ENCODE measurements at regions not wholly inside any gene's neighbourhood (a gene's known extent, or its start where the extent isn't known, plus 50 kb on each side); places are given as distances from the start of the nearest gene placed in this dataset.

DNA sequence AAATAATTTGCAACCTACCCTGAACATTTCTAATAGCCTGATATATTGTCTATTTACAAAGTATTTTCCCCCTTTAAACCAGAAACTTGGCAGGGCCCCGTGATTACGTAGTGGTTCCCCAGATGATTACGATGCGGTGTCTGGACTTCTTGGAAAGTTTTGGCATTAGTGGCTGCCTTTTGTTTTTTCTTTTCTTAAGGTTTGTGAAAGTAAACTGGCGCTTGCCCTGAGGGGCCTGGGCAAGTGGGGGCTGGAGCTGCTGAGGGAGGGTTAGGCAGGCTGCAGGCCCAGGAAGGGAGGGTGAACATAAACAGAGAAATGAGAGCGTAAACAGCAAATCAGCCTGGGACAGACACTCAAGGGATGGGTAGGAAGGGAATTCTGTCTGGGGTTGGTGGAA, 123.6 kb upstream of the MSX1 start:
- no peak for DNase-seq (ENCODE audit: low spot score)

- no peak for DNase-seq (ENCODE audit: low spot score)
Measured at GRCh38 chr4:4735136-4735750, 124.2 kb upstream of the MSX1 start.

- DNase-seq (ENCODE audit: low spot score) = no peak
Measured at GRCh38 chr4:4734425-4734824, 125.0 kb upstream of the MSX1 start.

DNA sequence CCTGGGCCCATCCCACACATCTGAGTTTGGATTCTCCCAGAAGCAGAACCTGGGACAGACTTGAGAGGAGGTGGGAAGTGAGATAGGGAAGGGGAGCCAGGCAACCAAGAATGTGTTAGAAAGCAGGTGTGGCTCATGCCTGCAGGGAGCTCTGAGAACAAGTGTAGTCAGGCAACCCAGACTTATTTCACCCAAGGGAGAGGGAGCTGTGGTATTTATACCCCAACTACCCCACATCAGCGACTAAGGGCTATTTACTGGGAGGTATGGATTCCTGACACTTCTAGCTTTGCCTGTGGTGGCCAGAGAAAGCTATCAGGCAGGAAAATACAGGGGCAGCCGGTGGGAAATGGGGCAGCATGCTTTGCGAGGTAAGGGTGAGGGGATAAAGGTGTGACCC, 125.8 kb upstream of the MSX1 start:
- no peak for DNase-seq (ENCODE audit: low spot score)

DNA sequence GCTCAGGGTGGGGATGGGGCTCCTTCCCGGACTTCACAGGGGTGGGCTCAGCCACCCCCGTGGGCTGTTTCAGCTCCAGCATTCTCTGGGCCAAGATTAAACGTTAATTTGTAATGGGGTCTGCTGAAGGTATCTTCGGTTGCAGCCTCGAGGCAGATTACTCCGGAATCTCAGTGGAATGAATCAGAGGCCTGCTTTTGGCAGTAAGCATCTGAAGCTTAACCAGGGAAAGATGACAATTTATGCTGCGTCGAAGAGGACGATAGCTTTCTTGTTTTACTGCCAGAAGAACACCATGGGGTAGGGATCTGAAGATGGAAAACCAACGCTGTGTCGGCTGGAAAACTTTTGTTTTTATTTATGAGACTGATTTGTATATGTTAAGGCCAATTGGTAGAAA, 129.2 kb upstream of the MSX1 start:
- no peak for DNase-seq (ENCODE audit: low spot score)

- DNase-seq (ENCODE audit: low spot score) = no peak
Measured at GRCh38 chr4:4729206-4729605, 130.3 kb upstream of the MSX1 start.

- no peak for DNase-seq (ENCODE audit: low spot score)
Measured at GRCh38 chr4:4727536-4727935, 131.9 kb upstream of the MSX1 start.

DNA sequence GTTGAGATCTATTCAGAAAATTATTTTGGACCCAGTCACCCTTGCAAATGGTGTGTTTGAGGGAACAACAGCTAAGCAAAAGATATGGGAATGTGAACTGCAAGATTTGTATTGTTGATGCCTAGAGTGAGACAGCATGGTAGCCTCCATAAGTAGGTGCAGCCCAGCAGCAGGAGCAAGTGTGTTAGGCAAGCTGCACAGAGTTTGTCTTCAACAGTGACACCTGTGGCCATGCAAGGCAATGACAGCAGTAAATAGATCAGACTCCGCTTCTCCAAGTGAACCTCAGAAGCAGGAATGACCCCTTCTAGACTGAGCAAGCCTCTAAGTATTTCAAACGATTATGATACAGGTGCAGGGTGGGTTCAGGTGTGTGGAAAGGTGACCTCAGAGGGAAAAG, 133.4 kb upstream of the MSX1 start:
- DNase-seq (ENCODE audit: low spot score) = no peak

DNA sequence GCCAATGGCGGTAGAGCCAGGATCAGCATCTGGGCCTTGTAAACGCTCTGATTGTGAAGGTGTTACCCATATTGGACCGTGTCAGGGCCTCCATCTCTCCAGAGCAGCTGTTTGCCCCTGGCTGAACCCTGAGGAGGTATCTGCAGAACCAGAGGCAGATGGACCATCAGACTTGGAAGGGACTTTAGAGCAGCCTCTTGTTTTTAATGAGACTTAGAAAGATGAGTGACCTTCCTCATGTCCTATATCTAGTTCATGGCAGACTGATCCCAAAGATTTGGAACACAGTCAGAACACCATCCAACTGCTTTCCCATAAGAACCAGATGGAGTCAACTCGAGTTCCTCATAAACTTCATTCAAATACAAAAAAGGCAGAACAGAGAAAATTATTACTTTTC, 135.1 kb upstream of the MSX1 start:
- DNase-seq (ENCODE audit: low spot score) = no peak

- no peak for DNase-seq (ENCODE audit: low spot score)
Measured at GRCh38 chr4:4721636-4722035, 137.8 kb upstream of the MSX1 start.

- no peak for DNase-seq (ENCODE audit: low spot score)
Measured at GRCh38 chr4:4720646-4721045, 138.8 kb upstream of the MSX1 start.

GRCh38 chr4:4719436-4719835, 140.0 kb upstream of the MSX1 start:
- DNase-seq (ENCODE audit: low spot score) = no peak

DNA sequence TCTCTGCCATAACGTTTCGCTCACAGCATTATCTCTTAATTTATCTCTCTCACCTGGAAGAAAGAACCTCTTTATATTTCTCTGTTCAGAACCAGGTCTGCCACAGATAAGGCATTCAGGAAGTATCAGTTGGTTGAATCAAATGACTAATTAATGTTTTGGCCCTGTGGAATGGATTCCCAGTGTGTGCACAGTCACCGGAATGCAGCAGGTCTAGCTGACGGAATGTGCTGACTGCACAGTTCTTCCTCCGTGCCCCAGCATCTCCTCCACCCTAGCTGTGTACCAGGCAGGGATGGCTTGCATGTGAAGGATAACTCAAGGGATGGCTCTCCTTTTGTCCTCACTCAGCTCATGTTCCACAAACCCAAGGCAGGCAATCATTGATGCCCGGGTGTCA, 141.8 kb upstream of the MSX1 start:
- no peak for DNase-seq (ENCODE audit: low spot score)

- DNase-seq (ENCODE audit: low spot score) = no peak
Measured at GRCh38 chr4:4714331-4714730, 145.1 kb upstream of the MSX1 start.

DNA sequence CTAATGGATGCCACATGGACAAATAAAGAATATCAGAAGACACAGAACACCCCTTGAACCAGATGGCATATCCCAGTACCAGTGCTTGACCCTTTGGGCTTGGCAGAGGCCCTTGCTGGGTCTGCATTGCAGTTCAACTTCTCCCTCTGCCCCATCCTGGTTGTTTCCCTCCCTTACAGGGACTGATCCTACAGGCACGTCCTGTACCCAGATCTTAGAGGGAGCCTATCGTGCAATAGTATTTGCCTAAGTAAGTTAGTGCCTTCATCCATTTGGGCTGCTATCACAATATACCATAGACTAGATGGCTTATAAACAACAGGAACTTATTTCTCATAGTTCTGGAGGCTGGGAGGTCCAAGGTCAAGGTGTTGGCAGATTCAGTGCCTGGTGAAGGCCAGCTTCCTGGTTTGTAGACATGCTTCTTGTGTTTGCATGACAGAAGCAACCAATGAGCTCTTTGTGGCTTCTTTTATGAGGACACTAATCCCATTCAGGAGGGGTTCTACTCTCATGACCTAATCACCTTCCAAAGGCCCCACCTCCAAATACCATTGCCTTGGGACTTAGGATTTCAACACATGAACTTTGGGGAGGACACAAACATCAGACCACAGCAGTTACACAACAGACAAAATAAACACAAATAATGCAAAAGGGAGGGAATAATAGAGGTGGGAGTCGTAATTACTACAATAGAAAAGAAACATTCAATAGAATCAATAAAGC, 146.5 kb upstream of the MSX1 start:
- DNase-seq (ENCODE audit: low spot score) = no peak

GRCh38 chr4:4711902-4712301, 147.6 kb upstream of the MSX1 start:
- DNase-seq (ENCODE audit: low spot score) = no peak

GRCh38 chr4:4709736-4710135, 149.7 kb upstream of the MSX1 start:
- no peak for DNase-seq (ENCODE audit: low spot score)

- no peak for DNase-seq (ENCODE audit: low spot score)
Measured at GRCh38 chr4:4704267-4704666, 155.2 kb upstream of the MSX1 start.

DNA sequence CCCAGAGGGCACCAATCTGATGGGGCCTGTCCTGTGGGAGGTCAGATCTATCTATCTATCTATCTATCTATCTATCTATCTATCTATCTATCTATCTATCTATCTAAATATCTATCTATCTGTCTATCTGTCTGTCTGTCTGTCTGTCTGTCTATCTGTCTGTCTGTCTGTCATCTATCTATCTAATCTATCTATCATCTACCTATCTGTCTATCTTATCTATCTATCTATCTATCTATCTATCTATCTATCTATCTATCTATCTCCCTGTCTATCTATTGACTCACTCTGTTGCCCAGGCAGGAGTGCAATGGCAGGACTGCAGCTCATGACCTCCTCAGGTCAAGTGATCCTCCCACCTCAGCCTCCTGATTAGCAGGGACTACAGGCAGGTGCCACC, 155.7 kb upstream of the STX18 start:
- no peak for DNase-seq (ENCODE audit: low spot score)

GRCh38 chr4:4696530-4696929, 154.7 kb upstream of the STX18 start:
- DNase-seq (ENCODE audit: low spot score) = no peak

GRCh38 chr4:4695497-4695896, 153.6 kb upstream of the STX18 start:
- no peak for DNase-seq (ENCODE audit: low spot score)

GRCh38 chr4:4694827-4695226, 153.0 kb upstream of the STX18 start:
- DNase-seq (ENCODE audit: low spot score) = no peak

DNA sequence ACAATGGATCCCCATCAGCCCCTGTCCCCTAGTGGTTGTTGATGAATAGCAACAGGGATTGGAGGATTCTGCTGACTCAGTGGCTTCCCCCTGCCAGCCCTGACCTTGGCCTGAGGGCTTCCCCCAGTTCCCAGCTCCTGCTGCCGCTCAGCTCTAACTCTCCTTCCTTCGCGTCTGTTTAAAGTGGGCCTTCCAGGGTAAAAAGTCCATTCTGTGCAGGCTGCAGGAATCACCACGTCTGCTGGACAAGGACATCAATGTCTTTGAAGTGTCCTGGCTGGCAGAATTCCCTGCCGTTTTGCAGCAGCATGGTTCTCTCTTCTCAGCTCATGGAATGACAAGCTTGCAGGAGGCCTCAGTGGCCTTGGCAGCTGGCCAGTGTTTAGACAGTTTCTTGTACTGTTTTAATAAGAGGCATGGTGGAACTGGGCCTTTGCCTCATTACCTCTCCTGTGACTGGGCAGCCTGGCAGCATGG, 152.5 kb upstream of the STX18 start:
- no peak for DNase-seq (ENCODE audit: low spot score)

GRCh38 chr4:4693755-4694295, 152.0 kb upstream of the STX18 start:
- DNase-seq (ENCODE audit: low spot score) = no peak

Measured in hematopoietic multipotent progenitor cell treated with erythropoietin and hydrocortisone succinate and interleukin-3 and kit ligand, for 17 days (in vitro differentiated cells).